Keratinocyte (primary cell): ENCODE measurements at regions not wholly inside any gene's neighbourhood (a gene's known extent, or its start where the extent isn't known, plus 50 kb on each side); places are given as distances from the start of the nearest gene placed in this dataset.
"Not testable (repeated sequence)": the region's sequence is repeated elsewhere in the genome, so short reads cannot be mapped to it uniquely, and the experiment has no call there.

ENCODE experiments used
- DNase-seq: peaks from one replicate; pipeline ENCODE4 v3.0.0-alpha.2; 2011; ENCODE audit warnings: low read depth, missing footprints, low spot score
- FAIRE-seq: peaks from 2 replicates; lab custom pipeline; 2011; peaks lifted over from hg19 to GRCh38; lab: Jason Lieb, UNC
- H2AFZ ChIP-seq: 2 replicates; pipeline ENCODE4 v1.6.0; 2012; ENCODE audit warnings: low read length, control low read depth, inconsistent platforms; ENCODE audit not compliant: control insufficient read depth
- H3K27ac ChIP-seq: 2 replicates; pipeline ENCODE4 v1.5.1; 2011; ENCODE audit warnings: low read length; ENCODE audit not compliant: control insufficient read depth, insufficient read depth
- H3K27me3 ChIP-seq: 3 replicates; pipeline ENCODE4 v1.6.0; 2011; ENCODE audit warnings: low read length; ENCODE audit not compliant: control insufficient read depth, insufficient read depth; ENCODE audit errors: extremely low read depth
- H3K36me3 ChIP-seq, 2 experiments: 2 replicates in 1 of 2; 3 replicates in 1 of 2; pipeline ENCODE4 v1.5.1; 2011; ENCODE audit warnings: low read length in 2 of 2, mild to moderate bottlenecking in 1 of 2; ENCODE audit not compliant: control insufficient read depth in 2 of 2, insufficient read depth in 2 of 2; ENCODE audit errors: extremely low read depth in 1 of 2
- H3K4me1 ChIP-seq: 3 replicates; pipeline ENCODE4 v1.5.1; 2011; ENCODE audit warnings: low read length; ENCODE audit not compliant: control insufficient read depth, insufficient read depth; ENCODE audit errors: extremely low read depth
- H3K4me2 ChIP-seq: 3 replicates; pipeline ENCODE4 v1.6.0; 2011; ENCODE audit warnings: low read depth, low read length; ENCODE audit not compliant: control insufficient read depth, insufficient read depth; ENCODE audit errors: extremely low read depth
- H3K4me3 ChIP-seq, 3 experiments: fragments of 200-600 bp in 1 of 3; sonication (generic) in 1 of 3; 2 replicates in 2 of 3; 3 replicates in 1 of 3; pipeline ENCODE4 v1.5.1; 2011 to 2016; ENCODE audit warnings: low read length in 3 of 3, mild to moderate bottlenecking in 3 of 3, control low read depth in 2 of 3, inconsistent platforms in 1 of 3, low read depth in 1 of 3, mixed read lengths in 1 of 3, mixed run types in 1 of 3, moderate library complexity in 1 of 3; ENCODE audit not compliant: control insufficient read depth in 2 of 3, insufficient read depth in 2 of 3; ENCODE audit errors: extremely low read depth in 1 of 3
- H3K79me2 ChIP-seq: 2 replicates; pipeline ENCODE4 v1.6.0; 2012; ENCODE audit warnings: low read length; ENCODE audit not compliant: control insufficient read depth, insufficient read depth
- H3K9ac ChIP-seq: 3 replicates; pipeline ENCODE4 v1.6.0; 2011; ENCODE audit warnings: low read length; ENCODE audit not compliant: control insufficient read depth, insufficient read depth; ENCODE audit errors: extremely low read depth
- H3K9me1 ChIP-seq: 3 replicates; pipeline ENCODE4 v1.6.0; 2011; ENCODE audit warnings: low read length; ENCODE audit not compliant: control insufficient read depth, insufficient read depth; ENCODE audit errors: extremely low read depth
- H3K9me3 ChIP-seq: 2 replicates; pipeline ENCODE4 v1.5.1; 2012; ENCODE audit warnings: low read depth, low read length; ENCODE audit not compliant: control insufficient read depth
- H4K20me1 ChIP-seq: 3 replicates; pipeline ENCODE4 v1.6.0; 2011; ENCODE audit warnings: low read length; ENCODE audit not compliant: control insufficient read depth, insufficient read depth; ENCODE audit errors: extremely low read depth
- EZH2 ChIP-seq: IDR thresholded peaks from one replicate; pipeline ENCODE4 v1.6.1; 2012; ENCODE audit warnings: inconsistent platforms, mild to moderate bottlenecking, low read length, moderate library complexity
- dilution Hi-C: fragments of 300-500 bp; cut with MboI; formaldehyde crosslinking; loops from one replicate; pipeline ENCODE4 v1.7.0; 2020; ENCODE audit warnings: low sequenced_read_pairs; ENCODE audit not compliant: extremely low pct_ligation_motif_present
- TF ChIP-seq, protein P1 (sequence below), 3 experiments: IDR thresholded peaks in 1 of 3; conservative IDR thresholded peaks in 1 of 3; optimal IDR thresholded peaks in 1 of 3; 2 replicates in 2 of 3; 3 replicates in 1 of 3; pipeline versions ENCODE3 to v1.5.1; 2011; ENCODE audit warnings: low read length in 3 of 3, mild to moderate bottlenecking in 3 of 3, moderate library complexity in 2 of 3, control low read depth in 1 of 3, inconsistent platforms in 1 of 3; ENCODE audit not compliant: insufficient read depth in 2 of 3; ENCODE audit errors: extremely low read depth in 1 of 3

DNA sequence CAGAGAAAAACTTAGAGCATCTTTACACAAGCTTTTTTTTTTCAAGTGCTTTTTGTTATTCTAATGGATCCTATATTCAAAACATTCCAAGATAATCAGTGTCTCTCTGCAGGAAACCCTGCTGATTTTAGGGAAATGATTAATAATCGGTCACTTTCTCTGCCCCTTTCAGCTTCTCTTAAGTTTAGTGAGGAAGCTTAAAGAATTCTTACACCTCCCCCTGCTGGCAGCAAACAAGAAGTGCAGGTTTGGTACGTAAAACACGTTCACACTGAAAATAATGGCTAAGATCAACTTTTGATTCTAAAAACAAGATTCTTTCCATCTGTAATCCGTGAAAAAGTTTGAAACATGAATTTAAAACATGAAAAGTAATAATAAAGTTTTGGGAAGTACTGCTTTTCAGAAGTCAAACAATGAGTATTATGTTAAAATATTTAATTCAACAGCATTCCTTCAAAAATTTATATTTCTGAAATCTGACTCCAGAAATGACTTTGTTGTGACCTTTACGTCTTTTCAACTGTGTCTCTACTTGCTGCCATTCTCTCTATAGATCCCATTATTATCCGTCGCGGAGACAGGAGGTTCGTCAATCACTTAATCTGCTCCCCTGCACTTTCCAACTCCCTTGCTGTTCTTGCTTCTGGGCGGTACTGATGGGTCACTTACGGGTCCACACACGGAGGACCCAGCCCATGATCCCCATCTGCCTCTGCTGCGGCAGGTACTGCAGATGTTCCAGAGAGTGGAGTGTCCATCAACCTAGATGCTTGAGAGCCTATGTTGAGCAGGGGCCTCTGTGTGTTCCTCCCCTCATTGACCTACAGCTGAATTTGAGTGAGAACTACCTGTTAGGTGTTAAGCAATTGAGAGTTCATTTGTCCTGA, 203.1 kb upstream of the EDNRB start:
- H3K9me3 ChIP-seq, result no peaks in the 10 kb centered on the region
- TF ChIP-seq, protein P1, sequence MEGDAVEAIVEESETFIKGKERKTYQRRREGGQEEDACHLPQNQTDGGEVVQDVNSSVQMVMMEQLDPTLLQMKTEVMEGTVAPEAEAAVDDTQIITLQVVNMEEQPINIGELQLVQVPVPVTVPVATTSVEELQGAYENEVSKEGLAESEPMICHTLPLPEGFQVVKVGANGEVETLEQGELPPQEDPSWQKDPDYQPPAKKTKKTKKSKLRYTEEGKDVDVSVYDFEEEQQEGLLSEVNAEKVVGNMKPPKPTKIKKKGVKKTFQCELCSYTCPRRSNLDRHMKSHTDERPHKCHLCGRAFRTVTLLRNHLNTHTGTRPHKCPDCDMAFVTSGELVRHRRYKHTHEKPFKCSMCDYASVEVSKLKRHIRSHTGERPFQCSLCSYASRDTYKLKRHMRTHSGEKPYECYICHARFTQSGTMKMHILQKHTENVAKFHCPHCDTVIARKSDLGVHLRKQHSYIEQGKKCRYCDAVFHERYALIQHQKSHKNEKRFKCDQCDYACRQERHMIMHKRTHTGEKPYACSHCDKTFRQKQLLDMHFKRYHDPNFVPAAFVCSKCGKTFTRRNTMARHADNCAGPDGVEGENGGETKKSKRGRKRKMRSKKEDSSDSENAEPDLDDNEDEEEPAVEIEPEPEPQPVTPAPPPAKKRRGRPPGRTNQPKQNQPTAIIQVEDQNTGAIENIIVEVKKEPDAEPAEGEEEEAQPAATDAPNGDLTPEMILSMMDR (optimal IDR thresholded peaks at IDR 0.05 in 1 of 3, IDR thresholded peaks at IDR 0.05 in 1 of 3, conservative IDR thresholded peaks at IDR 0.05 in 1 of 3; ENCODE audit: extremely low read depth in 1 of 3, insufficient read depth in 2 of 3, low read length in 3 of 3), result peak; percentile 53 to 76 (median 57)
- no peak for TF ChIP-seq EZH2
- H3K36me3 ChIP-seq, result no peaks in the 10 kb centered on the region
- H3K4me2 ChIP-seq, result no peak overlapping the region
- H3K9me1 ChIP-seq, result no peaks in the 10 kb centered on the region
- H3K4me3 ChIP-seq, result no peak overlapping the region
- DNase-seq (no peak), FAIRE-seq (peak; percentile 23)
- no peaks in the 10 kb centered on the region for H4K20me1 ChIP-seq
- no peaks in the 10 kb centered on the region for H3K4me1 ChIP-seq
- dilution Hi-C loops, result no loop called here
- no peaks in the 10 kb centered on the region for H3K27me3 ChIP-seq
- peak overlapping the region; percentile 38 for H2AFZ ChIP-seq
- H3K79me2 ChIP-seq, result no peaks in the 10 kb centered on the region
- H3K27ac ChIP-seq, result no peak overlapping the region
- no peak overlapping the region for H3K9ac ChIP-seq

DNA sequence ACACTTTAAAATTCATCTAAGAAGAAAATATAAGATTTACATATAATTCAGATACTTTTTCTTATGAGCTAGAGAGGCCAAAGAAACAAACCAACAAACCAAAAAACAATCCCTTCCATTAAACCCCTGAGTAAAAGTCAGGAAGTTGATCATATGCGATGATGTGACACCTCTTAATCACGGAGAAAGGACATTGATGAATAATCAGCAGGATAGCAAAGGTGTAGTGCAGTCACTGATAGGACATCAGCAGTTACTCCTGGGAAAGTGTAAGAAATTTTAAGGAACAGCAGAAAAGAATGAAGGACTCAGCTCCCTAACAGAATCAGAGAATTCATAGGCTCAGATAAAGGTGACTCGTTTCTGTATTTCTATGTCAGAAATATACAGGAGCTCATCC, 202.4 kb upstream of the EDNRB start:
- Histone ChIP-seq H3K27me3 (no peaks in the 10 kb centered on the region), H3K4me3 (no peak overlapping the region), H4K20me1 (no peaks in the 10 kb centered on the region), H3K9me3 (no peaks in the 10 kb centered on the region), H3K9ac (no peak overlapping the region), H3K4me1 (no peaks in the 10 kb centered on the region), H3K79me2 (no peaks in the 10 kb centered on the region), H3K36me3 (no peaks in the 10 kb centered on the region), H2AFZ (no peak overlapping the region), H3K27ac (no peak overlapping the region), H3K4me2 (no peak overlapping the region), H3K9me1 (no peaks in the 10 kb centered on the region)
- dilution Hi-C loops, result no loop called here
- no peak for TF ChIP-seq EZH2
- TF ChIP-seq, protein P1 (optimal IDR thresholded peaks at IDR 0.05 in 1 of 3, IDR thresholded peaks at IDR 0.05 in 1 of 3, conservative IDR thresholded peaks at IDR 0.05 in 1 of 3; ENCODE audit: extremely low read depth in 1 of 3, insufficient read depth in 2 of 3, low read length in 3 of 3), result no peak
- DNase-seq (no peak), FAIRE-seq (no peak)

DNA sequence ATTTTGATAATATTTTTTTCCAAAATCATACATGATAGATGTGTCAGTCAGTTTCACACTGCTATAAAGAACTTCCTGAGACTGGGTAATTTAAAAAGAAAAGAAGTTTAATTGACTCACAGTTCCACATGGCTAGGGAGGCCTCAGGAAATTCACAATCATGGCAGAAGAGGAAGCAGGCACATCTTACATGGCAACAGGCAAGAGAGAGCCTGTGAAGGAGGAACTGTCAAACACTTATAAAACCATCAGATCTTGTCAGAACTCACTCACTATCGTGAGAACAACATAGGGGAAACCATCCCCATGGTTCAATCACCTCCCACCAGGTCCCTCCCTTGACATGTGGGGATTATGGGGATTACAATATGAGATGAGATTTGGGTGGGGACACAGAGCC, 201.5 kb upstream of the EDNRB start:
- H3K9me1 ChIP-seq, H3K27ac ChIP-seq, H3K79me2 ChIP-seq, H3K4me3 ChIP-seq, DNase-seq, dilution Hi-C loops, H3K4me2 ChIP-seq, H4K20me1 ChIP-seq, H3K27me3 ChIP-seq, FAIRE-seq, H3K9me3 ChIP-seq, H3K36me3 ChIP-seq, H3K9ac ChIP-seq, H2AFZ ChIP-seq, H3K4me1 ChIP-seq: not testable (repeated sequence)

DNA sequence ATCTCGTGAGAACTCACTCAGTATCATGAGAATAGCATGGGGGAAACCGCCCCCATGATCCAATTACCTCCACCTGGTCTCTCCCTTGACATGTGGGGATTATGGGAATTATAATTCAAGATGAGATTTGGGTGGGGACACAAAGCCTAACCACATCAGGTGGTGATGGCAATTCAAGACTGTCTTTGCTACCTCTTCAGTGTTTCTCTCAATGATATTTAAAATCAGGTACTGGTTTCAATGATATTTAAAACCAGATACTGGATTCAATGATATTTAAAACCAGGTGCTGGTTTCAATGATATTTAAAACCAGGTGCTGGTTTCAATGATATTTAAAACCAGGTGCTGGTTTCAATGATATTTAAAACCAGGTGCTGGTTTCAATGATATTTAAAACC, 198.4 kb upstream of the EDNRB start:
- not testable (repeated sequence) for FAIRE-seq, H3K4me1 ChIP-seq, H3K27me3 ChIP-seq

More for the DNA sequence above, 198.4 kb upstream of the EDNRB start:
- H3K4me2 ChIP-seq, H2AFZ ChIP-seq, H3K9me3 ChIP-seq, H4K20me1 ChIP-seq, DNase-seq, H3K9me1 ChIP-seq, dilution Hi-C loops, H3K9ac ChIP-seq, H3K36me3 ChIP-seq, H3K4me3 ChIP-seq, H3K79me2 ChIP-seq, H3K27ac ChIP-seq: not testable (repeated sequence)
